HL-60 (cell line): ENCODE measurements at regions not wholly inside any gene's neighbourhood (a gene's known extent, or its start where the extent isn't known, plus 50 kb on each side); places are given as distances from the start of the nearest gene placed in this dataset.

Source experiments
- GABPA ChIP-seq: IDR thresholded peaks from 2 replicates; pipeline ENCODE4 v1.6.1; 2012; ENCODE audit warnings: low read depth
- POLR2AphosphoS5 ChIP-seq: IDR thresholded peaks from 2 replicates; pipeline ENCODE4 v1.6.1; 2012; ENCODE audit warnings: low read depth
- SPI1 ChIP-seq: IDR thresholded peaks from 2 replicates; pipeline ENCODE4 v1.6.1; 2012; ENCODE audit warnings: low read depth, mild to moderate bottlenecking, borderline replicate concordance
- TF ChIP-seq, protein P1 (sequence below): IDR thresholded peaks from one replicate; pipeline ENCODE4 v1.5.1; 2011; ENCODE audit warnings: low read length, control low read depth, inconsistent platforms; ENCODE audit not compliant: insufficient read depth
- TF ChIP-seq, protein P2 (sequence below): IDR thresholded peaks from 2 replicates; pipeline ENCODE4 v1.6.1; 2012; ENCODE audit warnings: low read depth; ENCODE audit not compliant: insufficient replicate concordance

DNA sequence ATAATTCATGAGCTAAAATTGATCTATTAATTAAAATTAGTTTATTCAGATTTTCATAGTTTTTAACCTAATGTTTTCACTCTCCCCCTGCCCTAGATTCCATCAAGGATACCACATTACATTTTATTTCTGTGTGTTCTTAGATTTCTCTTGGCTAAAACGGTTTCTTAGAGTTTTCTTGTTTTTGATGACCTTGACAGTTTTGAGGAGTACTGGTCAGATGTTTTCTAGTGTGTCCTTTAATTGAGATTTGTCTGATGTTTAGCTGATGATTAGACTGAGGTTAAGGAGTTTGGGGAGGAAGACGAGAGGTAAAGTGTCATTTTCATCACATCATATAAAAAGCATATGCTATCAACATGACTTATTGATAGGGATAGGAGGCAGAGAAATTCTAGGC, 475.9 kb downstream of the SQOR start:
- TF ChIP-seq, protein P1, sequence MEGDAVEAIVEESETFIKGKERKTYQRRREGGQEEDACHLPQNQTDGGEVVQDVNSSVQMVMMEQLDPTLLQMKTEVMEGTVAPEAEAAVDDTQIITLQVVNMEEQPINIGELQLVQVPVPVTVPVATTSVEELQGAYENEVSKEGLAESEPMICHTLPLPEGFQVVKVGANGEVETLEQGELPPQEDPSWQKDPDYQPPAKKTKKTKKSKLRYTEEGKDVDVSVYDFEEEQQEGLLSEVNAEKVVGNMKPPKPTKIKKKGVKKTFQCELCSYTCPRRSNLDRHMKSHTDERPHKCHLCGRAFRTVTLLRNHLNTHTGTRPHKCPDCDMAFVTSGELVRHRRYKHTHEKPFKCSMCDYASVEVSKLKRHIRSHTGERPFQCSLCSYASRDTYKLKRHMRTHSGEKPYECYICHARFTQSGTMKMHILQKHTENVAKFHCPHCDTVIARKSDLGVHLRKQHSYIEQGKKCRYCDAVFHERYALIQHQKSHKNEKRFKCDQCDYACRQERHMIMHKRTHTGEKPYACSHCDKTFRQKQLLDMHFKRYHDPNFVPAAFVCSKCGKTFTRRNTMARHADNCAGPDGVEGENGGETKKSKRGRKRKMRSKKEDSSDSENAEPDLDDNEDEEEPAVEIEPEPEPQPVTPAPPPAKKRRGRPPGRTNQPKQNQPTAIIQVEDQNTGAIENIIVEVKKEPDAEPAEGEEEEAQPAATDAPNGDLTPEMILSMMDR = no peak
- TF ChIP-seq POLR2AphosphoS5 (no peak), GABPA (no peak), SPI1 (no peak)
- TF ChIP-seq, protein P2, sequence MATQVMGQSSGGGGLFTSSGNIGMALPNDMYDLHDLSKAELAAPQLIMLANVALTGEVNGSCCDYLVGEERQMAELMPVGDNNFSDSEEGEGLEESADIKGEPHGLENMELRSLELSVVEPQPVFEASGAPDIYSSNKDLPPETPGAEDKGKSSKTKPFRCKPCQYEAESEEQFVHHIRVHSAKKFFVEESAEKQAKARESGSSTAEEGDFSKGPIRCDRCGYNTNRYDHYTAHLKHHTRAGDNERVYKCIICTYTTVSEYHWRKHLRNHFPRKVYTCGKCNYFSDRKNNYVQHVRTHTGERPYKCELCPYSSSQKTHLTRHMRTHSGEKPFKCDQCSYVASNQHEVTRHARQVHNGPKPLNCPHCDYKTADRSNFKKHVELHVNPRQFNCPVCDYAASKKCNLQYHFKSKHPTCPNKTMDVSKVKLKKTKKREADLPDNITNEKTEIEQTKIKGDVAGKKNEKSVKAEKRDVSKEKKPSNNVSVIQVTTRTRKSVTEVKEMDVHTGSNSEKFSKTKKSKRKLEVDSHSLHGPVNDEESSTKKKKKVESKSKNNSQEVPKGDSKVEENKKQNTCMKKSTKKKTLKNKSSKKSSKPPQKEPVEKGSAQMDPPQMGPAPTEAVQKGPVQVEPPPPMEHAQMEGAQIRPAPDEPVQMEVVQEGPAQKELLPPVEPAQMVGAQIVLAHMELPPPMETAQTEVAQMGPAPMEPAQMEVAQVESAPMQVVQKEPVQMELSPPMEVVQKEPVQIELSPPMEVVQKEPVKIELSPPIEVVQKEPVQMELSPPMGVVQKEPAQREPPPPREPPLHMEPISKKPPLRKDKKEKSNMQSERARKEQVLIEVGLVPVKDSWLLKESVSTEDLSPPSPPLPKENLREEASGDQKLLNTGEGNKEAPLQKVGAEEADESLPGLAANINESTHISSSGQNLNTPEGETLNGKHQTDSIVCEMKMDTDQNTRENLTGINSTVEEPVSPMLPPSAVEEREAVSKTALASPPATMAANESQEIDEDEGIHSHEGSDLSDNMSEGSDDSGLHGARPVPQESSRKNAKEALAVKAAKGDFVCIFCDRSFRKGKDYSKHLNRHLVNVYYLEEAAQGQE = no peak
